IMR-90 (cell line): ENCODE measurements at regions not wholly inside any gene's neighbourhood (a gene's known extent, or its start where the extent isn't known, plus 50 kb on each side); places are given as distances from the start of the nearest gene placed in this dataset.

Experiments used
- BHLHE40 ChIP-seq: fragments of 150-350 bp; IDR thresholded peaks from 2 replicates; pipeline ENCODE4 v1.6.1; 2016; ENCODE audit warnings: mild to moderate bottlenecking, low read depth, low read length
- CEBPB ChIP-seq: IDR thresholded peaks from 2 replicates; pipeline ENCODE4 v1.6.1; 2012; ENCODE audit warnings: low read depth, low read length, improper control_type of control experiment
- CTCF ChIP-seq: conservative IDR thresholded peaks from 2 replicates; pipeline ENCODE4 v1.5.1; 2012; ENCODE audit warnings: mild to moderate bottlenecking, low read depth, low read length, improper control_type of control experiment
- ELK1 ChIP-seq: fragments of 150-350 bp; IDR thresholded peaks from 2 replicates; pipeline ENCODE4 v1.6.1; 2016; ENCODE audit warnings: low read depth, mild to moderate bottlenecking, low read length, moderate library complexity, borderline replicate concordance
- FOS ChIP-seq: fragments of 150-350 bp; IDR thresholded peaks from 2 replicates; pipeline ENCODE4 v1.6.1; 2016; ENCODE audit warnings: low read depth, low read length
- MAFK ChIP-seq: IDR thresholded peaks from 2 replicates; pipeline ENCODE4 v1.6.1; 2012; ENCODE audit warnings: low read depth, low read length, improper control_type of control experiment
- POLR2A ChIP-seq: IDR thresholded peaks from 2 replicates; pipeline ENCODE4 v1.6.1; 2012; ENCODE audit warnings: mild to moderate bottlenecking, low read depth, low read length
- RAD21 ChIP-seq: IDR thresholded peaks from 2 replicates; pipeline ENCODE4 v1.6.1; 2012; ENCODE audit warnings: low read length, improper control_type of control experiment
- RCOR1 ChIP-seq: IDR thresholded peaks from 2 replicates; pipeline ENCODE4 v1.6.1; 2012; ENCODE audit warnings: mild to moderate bottlenecking, low read length, improper control_type of control experiment; ENCODE audit not compliant: insufficient replicate concordance
- RFX5 ChIP-seq: IDR thresholded peaks from 2 replicates; pipeline ENCODE4 v1.8.0; 2012; ENCODE audit warnings: low read depth, mild to moderate bottlenecking, low read length, moderate library complexity
- SMC3 ChIP-seq: fragments of 150-350 bp; IDR thresholded peaks from 2 replicates; pipeline ENCODE4 v1.6.1; 2016; ENCODE audit warnings: low read depth, mild to moderate bottlenecking, antibody characterized with exemption, low read length, moderate library complexity
- USF2 ChIP-seq: fragments of 150-350 bp; IDR thresholded peaks from 2 replicates; pipeline ENCODE4 v1.6.1; 2017; ENCODE audit warnings: mild to moderate bottlenecking, antibody characterized with exemption, low read length, low read depth

GRCh38 chr3:102756706-102757105 is 321.9 kb downstream of the ZPLD1 start:
- TF ChIP-seq CTCF (no peak), BHLHE40 (no peak), USF2 (no peak), RAD21 (no peak), FOS (no peak), RCOR1 (no peak), POLR2A (no peak), CEBPB (peak; percentile 64), RFX5 (no peak), ELK1 (no peak), SMC3 (no peak), MAFK (no peak)
